ES-I3 (cell line): ENCODE measurements at regions not wholly inside any gene's neighbourhood (a gene's known extent, or its start where the extent isn't known, plus 50 kb on each side); places are given as distances from the start of the nearest gene placed in this dataset.

Experiments used
- H3K36me3 ChIP-seq: 2 replicates; pipeline ENCODE4 v1.6.1; 2013; ENCODE audit warnings: mild to moderate bottlenecking, low read length, control low read depth, moderate library complexity; ENCODE audit not compliant: insufficient read depth
- H3K4me1 ChIP-seq: 2 replicates; pipeline ENCODE4 v1.6.1; 2013; ENCODE audit warnings: mild to moderate bottlenecking, control low read depth, low read length; ENCODE audit not compliant: insufficient read depth
- H3K9ac ChIP-seq: 2 replicates; pipeline ENCODE4 v1.6.1; 2013; ENCODE audit warnings: low read depth, mild to moderate bottlenecking, low read length, moderate library complexity
- H3K9me3 ChIP-seq: 2 replicates; pipeline ENCODE4 v1.6.1; 2013; ENCODE audit warnings: mild to moderate bottlenecking, low read length, moderate library complexity; ENCODE audit not compliant: control insufficient read depth, insufficient read depth

DNA sequence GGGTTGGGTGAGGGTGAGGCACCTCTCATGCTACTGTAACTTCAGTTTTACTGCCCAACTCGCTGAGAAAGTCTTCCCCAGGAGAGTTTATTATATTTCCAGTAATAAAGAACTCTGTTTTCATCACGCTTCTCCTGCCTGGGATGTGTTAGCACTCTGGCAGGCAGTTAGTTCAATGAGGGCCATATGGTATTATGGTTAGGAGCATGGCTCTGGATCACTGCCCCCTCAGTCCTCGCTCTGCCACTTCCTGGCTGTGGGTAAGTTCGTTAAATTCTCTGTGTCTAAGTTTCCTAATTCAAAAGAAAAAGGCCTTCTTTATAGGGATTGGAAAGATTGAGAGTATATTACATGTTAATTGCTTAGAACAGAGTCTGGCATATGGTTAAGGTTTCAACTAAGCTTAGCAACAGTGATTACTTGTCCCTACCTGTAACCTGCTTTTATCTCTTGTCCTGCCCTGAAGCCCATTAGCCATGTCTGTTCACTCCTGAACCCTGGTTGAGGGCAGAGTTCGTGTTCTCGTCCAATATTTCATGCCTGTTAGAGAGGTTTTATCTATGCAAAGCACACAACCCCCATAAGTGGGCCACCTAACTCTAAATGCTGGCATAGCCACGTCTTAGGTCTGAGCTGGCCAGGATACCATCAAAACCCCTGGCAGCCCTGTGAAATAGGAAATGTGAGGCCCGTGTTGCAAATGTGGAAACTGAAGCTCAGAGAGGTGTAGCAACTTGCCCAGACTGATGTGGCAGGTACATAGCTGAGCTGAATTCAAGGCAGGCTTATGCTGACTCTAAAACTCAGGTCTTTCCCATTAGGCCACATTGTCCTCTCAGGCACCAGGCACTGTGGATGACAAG, 342.5 kb upstream of the JARID2 start:
- no peaks in the 10 kb centered on the region for H3K4me1 ChIP-seq
- 0 out of 2 replicates have a peak, but pooled peaks cover 4% of the 10 kb centered on the region for H3K9me3 ChIP-seq
- no peak overlapping the region for H3K9ac ChIP-seq
- peaks cover 4% of the 10 kb centered on the region; the same call in 1 of the 2 replicates for H3K36me3 ChIP-seq

DNA sequence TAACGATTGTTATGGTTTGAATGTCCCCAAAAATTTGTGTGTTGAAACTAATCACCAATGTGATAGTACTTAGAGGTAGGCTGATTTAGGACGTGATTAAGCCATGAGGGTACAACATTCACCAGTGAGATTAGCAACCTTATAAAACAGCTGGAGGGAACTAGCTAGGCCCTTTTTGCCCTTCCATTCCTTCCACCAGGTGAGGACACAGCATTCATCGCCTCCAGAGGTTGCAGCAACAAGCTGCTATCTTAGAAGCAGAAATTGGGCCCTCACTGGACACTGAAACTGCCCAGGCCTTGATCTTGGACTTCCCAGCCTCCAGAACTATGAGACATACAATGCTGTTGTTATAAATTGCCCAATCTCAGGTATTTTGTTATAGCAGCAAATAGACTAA, 340.7 kb upstream of the JARID2 start:
- H3K36me3 ChIP-seq: peaks cover 4% of the 10 kb centered on the region; the same call in 1 of the 2 replicates
- 0 out of 2 replicates have a peak, but pooled peaks cover 4% of the 10 kb centered on the region for H3K9me3 ChIP-seq
- no peak overlapping the region for H3K9ac ChIP-seq
- H3K4me1 ChIP-seq: no peaks in the 10 kb centered on the region

DNA sequence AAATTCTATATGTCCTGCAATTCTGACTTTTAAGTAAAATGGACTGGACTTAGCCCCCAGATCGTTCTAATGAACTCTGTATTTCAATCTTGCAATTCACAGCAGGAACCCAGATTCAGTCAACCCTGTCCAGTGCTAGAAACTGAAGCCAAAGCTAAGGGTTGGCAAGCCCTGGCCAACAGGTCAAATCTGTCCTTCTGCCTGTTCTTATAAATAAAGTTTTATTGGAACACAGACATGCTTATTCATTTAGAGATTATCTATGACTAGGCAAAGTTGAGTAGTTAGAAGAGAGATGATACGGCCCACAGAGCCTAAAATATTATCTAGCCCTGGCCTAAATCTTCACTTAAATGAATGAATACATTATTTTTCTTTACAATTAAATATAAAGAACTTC, 339.2 kb upstream of the JARID2 start:
- no peaks in the 10 kb centered on the region for H3K4me1 ChIP-seq

DNA sequence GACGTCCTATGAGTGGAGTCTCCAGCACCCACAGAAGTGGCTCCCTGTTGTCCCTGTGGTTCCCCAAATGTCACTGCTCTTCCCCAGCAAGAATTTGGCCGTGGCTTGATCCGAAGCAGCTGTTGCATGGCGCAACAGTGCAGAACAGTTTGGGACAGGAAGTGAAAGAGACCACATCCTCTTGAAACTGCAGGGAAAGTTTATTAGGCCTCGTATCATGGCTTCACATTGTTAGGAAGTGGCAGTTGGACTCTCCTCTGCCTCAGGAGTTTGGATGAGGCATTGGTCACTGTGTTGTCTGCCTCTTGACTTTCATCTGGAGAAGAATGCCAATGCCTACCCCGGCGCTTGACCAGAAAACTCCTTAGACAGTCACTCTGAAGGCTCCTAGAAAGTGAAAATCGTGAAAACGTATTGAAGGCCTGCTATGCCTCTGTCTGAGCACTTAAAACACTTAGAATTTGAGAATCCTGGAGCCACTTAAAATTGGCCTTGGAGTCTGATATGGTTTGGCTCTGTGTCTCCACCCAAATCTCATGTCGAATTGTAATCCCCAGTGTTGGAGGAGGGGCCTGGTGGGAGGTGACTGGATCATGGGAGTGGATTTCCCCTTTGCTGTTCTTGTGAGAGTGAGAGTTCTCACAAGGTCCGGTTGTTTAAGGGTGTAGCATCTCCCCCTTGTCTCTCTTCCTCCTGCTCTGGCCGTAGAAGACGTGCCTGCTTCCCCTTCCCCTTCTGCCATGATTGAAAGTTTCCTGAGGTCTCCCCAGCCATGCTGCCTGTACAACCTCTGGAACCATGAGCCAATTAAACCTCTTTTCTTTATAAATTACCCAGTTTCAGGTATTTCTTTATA, 334.9 kb upstream of the JARID2 start:
- no peaks in the 10 kb centered on the region; the same call in 1 of the 2 replicates for H3K4me1 ChIP-seq
- no peak overlapping the region for H3K9ac ChIP-seq
- no peaks in the 10 kb centered on the region for H3K36me3 ChIP-seq
- no peaks in the 10 kb centered on the region for H3K9me3 ChIP-seq

More for the DNA sequence above, 339.2 kb upstream of the JARID2 start:
- Histone ChIP-seq H3K9ac (no peak overlapping the region), H3K9me3 (0 out of 2 replicates have a peak, but pooled peaks cover 4% of the 10 kb centered on the region), H3K36me3 (peaks cover 4% of the 10 kb centered on the region; the same call in 1 of the 2 replicates)

DNA sequence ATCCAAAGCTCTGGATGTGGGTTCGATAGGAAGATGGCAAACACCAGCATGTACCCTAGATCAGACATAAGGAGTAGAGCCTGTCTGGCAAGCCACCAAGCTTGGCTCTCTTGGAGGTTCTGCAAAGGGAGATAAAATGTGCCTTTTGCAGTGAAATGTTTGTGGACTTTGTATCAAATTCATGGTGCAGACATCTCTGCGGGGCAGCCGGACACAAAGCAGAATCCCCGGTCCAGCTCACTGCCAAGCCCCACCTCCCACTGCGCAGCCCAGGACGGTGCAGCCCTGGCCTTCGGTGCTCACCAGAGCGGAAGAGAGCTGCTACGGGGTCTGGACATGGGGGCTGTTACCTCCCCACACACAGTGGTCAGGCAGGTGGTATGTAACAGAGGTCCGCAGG, 333.6 kb upstream of the JARID2 start:
- H3K36me3 ChIP-seq: no peaks in the 10 kb centered on the region
- H3K4me1 ChIP-seq: no peaks in the 10 kb centered on the region; the same call in 1 of the 2 replicates
- H3K9ac ChIP-seq: no peak overlapping the region
- H3K9me3 ChIP-seq: no peaks in the 10 kb centered on the region

DNA sequence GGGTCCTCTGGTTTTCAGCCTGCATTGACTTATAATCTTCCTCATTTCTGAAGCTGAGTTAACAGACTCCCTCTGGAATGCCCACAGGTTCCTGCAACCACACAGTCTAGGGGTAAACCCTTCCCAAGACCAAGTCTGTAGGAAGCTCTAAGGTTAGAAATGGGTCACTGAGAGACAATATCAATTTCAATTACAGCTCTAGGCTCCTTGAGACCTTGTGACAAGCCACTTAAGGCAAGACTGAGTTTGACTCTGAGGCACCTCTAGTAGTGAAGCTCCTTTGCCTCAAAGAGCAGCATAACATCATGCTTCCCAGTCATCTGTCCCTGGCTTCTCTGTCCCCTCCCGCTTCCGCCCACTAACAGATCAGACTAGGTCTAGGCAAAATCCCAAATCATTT, 333.2 kb upstream of the JARID2 start:
- H3K4me1 ChIP-seq: no peaks in the 10 kb centered on the region; the same call in 1 of the 2 replicates
- H3K9me3 ChIP-seq: no peaks in the 10 kb centered on the region
- H3K36me3 ChIP-seq: no peaks in the 10 kb centered on the region
- H3K9ac ChIP-seq: no peak overlapping the region

DNA sequence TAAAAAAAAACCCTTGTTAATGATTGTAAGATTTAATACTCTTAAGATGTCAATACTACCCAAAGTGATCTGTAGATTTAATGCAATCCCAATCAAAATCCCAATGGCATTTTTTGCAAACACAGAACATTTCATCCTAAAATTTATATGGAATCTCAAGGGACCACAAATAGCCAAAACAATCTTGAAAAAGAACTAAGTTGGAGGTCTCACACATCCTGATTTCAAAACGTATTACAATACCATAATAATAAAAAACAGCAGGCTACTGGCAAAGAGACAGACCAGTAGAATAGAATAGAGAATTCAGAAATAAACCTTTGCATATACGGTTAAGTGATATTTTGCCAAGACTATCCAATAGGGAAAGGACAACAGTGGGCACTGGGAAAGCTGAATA, 331.9 kb upstream of the JARID2 start:
- Histone ChIP-seq H3K9me3 (no peaks in the 10 kb centered on the region), H3K9ac (no peak overlapping the region)

DNA sequence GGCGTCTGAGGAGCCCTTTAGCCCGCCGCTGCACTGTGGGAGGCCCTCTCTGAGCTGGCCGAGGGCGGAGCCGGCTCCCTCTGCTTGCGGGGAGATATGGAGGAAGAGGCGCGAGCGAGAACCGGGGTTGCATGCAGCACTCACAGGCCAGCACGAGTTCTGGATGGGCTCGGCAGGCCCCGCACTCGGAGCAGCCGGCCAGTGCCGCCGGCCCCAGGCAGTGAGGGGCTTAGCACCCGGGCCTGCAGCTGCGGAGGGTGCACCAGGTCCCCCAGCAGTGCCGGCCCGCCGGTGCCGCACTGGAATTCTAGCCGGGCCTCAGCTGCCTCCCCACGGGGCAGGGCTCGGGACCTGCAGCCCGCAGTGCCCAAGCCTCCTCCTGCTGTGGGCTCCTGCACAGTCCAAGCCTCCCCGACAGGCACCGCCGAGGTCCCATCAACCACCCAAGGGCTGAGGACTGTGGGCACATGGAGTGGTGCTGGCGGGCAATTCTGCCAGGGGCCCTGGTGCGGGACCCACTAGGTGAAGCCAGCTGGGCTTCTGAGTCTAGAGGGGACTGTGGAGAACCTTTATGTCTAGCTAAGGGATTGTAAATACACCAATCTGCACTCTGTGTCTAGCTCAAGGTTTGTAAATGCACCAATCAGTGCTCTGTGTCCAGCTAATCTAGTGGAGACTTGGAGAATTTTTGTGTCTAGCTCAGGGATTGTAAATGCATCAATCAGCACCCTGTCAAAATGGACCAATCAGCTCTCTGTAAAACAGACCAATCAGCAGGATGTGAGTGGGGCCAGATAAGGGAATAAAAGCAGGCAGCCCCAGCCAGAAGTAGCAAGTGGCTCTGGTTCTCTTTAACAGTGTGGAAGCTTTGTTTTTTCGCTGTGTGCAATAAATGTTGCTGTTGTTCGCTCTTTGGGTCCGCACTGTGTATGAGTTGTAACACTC, 329.7 kb upstream of the JARID2 start:
- Histone ChIP-seq H3K4me1 (peaks cover 3% of the 10 kb centered on the region), H3K9me3 (no peaks in the 10 kb centered on the region), H3K36me3 (no peaks in the 10 kb centered on the region), H3K9ac (no peak overlapping the region)

More for the DNA sequence above, 331.9 kb upstream of the JARID2 start:
- no peaks in the 10 kb centered on the region for H3K36me3 ChIP-seq
- H3K4me1 ChIP-seq: no peaks in the 10 kb centered on the region; the same call in 1 of the 2 replicates

DNA sequence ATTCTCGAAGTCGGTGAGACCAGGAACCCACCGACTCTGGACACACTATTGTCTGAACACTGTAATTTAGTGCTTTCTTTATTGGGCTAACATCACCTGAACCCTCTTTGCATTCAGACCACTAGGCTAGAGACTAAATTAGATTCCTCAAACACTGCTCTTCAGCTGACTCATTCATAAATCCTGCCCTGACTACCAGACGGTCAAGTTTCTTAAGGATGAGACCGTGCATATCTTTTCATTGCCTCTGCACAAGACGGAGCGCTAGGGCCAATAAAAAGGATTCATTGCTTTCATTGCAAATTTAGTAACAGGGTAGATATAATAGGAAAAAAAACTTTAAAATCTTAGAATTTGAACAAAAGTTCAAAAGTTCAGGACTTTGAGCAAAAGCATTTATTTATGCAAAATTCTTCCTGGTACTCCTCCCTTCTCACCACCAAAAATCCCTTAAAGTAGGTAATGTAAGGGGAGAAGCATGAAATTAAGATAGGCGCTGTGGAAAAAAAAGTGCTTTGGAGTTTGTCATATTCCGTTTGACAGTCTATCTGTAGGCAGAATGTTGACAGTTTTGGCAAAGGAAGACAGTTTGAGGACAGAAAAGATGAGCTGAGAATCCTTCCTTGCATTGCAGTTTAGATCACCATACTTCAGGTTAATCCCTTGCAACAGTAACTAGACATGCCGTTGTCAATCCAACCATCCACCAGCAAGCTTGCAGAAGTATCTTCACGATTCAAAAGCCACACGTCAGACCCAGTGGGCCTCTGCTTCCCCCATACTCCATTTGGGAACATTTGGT, 328.6 kb upstream of the JARID2 start:
- H3K4me1 ChIP-seq: peaks cover 15% of the 10 kb centered on the region
- no peaks in the 10 kb centered on the region for H3K9me3 ChIP-seq
- no peak overlapping the region for H3K9ac ChIP-seq
- no peaks in the 10 kb centered on the region for H3K36me3 ChIP-seq

DNA sequence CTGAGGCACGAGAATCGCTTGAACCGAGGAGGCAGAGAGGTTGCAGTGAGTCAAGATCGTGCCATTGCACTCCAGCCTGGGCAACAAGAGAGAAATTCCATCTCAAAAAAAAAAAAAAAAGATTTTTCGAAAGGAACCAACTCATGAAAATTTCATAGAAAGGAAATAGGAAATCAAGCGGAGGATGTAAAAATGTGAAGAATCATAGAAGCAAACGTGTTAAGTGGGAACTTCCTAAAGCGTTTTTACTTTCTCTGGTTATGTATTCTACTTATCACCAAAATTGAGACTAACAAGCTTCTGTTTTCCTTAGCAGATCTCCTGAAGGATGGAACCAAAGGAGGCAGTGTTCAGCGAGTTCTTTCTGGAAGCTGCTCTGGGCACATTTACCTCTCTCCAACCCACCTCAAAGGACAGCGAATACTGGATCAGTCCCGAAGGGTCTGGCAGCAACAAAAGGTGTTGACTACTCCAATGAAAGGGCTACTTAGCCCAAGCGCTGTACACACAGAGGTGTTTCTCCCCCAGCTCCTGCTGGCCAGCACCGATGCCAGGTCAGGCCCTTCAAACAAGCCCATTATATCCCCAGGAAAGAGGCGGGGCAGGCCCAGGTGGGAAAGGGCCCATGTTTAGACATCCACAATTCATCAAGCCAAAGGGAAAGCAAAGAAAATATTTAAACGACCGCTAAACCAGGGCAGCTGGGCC, 327.5 kb upstream of the JARID2 start:
- Histone ChIP-seq H3K9ac (no peak overlapping the region), H3K36me3 (no peaks in the 10 kb centered on the region), H3K4me1 (peaks cover 21% of the 10 kb centered on the region), H3K9me3 (no peaks in the 10 kb centered on the region)

DNA sequence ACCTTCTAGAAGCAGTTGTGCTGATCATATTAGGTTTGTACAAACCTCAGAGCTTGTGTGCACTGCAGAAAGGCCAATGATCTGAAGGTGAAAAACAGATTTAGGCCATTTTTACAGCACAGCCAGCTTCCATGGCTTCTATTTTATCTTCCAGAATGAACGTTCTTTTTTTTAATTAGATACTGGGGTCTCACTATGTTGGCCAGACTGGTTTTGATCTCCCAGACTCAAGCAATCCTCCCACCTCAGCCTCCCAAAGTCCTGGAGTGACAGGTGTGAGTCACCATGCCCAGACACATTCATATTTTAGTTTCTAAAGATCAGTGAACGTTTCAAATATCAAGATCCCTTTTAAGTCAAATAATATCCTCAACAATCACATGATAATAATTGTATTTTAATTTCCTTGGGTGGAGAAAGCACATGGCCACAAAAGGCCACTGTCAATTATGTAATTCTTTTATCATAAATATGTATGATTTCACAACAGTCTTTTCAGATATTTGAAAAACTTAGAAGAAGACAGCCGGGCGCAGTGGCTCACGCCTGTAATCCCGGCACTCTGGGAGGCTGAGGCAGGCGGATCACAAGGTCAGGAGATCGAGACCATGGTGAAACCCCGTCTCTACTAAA, 326.7 kb upstream of the JARID2 start:
- peaks cover 22% of the 10 kb centered on the region for H3K4me1 ChIP-seq
- no peaks in the 10 kb centered on the region for H3K9me3 ChIP-seq
- no peaks in the 10 kb centered on the region for H3K36me3 ChIP-seq
- no peak overlapping the region for H3K9ac ChIP-seq

DNA sequence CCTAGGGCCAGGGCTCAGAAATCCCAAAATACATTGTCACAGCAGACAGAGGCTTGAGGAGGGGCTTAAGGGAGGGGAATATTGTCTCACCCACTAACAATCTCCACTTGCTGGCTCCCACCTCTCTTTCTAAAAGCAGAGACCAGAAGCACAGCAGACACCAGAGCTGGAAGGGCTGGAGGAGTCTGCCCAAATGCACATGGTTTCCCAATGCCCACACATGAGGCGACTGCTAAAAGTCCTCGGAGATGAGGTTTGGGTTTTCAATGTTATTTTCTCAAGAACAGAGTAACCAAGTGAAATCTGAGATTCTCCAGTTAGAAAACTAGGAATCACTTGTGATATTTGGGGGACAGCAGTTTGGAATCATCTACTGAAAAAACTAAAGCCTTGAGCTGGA, 325.6 kb upstream of the JARID2 start:
- H3K36me3 ChIP-seq: no peaks in the 10 kb centered on the region
- peaks cover 30% of the 10 kb centered on the region for H3K4me1 ChIP-seq
- no peaks in the 10 kb centered on the region for H3K9me3 ChIP-seq
- H3K9ac ChIP-seq: no peak overlapping the region
